HuH-7 (cell line): ENCODE measurements at regions not wholly inside any gene's neighbourhood (a gene's known extent, or its start where the extent isn't known, plus 50 kb on each side); places are given as distances from the start of the nearest gene placed in this dataset.
"Not testable (repeated sequence)": the region's sequence is repeated elsewhere in the genome, so short reads cannot be mapped to it uniquely, and the experiment has no call there.

Experiments used
- DNase-seq: peaks from one replicate; pipeline ENCODE4 v3.0.0; 2011; ENCODE audit warnings: low spot score

DNA sequence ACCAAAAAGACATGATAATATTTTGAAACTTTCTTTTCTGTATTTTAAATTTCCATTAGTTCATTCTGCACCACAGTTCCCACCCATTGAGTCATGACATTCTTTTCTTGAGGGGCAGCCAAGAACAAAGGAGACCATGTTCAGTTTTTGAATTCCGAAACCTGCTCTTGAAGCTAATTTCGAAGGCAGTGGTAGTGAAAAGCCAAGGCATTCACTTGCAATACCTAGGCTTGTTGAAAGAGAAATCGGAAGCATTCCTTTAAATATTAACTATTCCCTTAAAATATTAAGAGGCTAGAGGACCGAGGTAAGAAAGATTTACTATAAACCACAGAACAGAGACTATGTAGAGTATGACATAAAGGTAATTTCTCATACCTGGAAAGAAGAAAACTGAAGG is 256.3 kb downstream of the ADGRL2 start:
- DNase-seq = no peak

DNA sequence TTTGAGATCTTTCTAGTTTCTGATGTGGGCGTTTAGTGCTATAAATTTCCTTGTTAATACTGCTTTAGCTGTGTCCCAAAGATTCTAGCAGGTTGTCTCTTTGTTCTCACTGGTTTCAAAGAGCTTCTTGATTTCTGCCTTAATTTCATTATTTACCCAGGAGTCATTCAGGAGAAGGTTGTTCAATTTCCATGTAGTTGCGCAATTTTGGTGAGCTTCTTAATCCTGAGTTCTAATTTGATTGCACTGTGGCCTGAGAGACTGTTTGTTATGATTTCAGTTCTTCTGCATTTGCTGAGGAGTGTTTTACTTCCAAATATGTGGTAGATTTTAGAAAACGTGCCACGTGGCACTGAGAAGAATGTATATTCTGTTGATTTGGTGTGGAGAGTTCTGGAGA is 254.6 kb downstream of the ADGRL2 start:
- not testable (repeated sequence) for DNase-seq

DNA sequence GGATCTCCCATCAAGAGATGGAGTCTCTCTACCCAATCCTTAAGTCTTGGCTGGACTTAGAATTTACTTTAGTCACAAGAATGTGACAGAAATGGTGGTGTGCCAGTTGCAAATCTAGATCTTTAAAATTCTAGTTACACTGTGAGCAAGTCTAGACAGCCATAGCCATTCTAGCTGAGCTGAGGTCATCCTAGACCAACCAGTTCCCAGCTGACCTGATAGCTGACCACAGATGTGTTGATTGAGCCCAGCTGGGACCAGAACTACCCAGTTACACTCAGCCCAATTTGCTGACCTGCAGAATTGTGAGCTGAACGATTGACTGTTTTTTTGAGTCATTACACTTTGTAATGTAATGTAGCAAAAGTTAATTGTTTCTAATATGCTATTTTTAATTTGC is 251.8 kb downstream of the ADGRL2 start:
- DNase-seq = no peak

DNA sequence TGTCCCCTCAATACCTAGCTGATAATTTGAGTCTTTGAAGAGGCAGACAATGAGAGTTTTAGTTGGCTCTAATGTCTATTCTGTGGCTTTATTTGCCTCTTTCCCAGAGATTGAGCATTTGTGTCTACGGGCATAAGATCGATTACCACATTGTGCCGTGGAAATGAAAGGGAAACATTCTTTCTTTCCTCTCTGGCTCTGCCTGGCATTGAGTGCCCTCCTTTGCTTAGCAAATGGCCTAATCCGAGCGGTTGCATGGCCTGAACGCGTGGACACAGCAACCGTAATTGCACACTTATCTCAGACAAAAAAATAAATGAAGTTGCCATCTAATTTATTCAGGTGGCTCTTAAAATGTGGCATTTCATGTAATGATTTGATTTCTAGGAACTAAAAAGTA is 247.9 kb downstream of the ADGRL2 start:
- no peak for DNase-seq

DNA sequence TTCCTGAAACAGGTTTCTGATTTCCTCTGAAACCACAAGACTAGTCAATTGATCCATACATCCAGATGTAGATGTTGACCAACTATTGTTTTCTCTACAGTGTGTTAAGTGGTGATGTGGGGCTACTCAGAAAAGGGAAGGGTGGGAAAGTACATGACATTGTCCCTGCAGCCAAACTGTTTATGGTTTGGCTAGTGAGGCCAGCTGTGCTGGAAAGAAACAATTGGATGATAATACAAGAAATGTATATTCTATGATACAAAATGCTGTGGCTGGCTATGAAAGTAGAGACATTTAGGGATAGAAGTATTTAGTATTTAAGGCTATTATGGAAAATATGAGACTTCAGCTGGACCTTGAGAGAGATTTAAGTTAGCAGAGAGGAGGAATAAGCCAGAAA is 244.5 kb downstream of the ADGRL2 start:
- DNase-seq = no peak

DNA sequence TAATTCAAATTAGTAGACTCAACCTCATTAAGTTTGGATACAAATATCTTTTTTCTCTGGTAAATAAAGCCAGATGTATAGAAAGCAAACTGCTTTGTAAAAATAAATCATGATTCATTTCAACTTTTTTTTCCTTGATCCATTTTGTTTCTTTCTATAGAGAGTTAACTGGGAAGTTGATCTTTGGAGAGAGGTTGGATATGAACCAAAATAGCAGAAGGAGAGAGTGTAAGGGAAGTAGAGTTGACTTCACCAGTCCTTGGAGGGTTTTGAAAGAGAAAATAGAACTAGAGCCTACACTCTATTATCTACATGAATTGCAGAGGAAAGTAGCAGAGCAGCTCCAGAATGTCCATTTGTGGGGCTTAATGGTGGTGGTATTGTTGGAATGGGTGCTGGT is 243.8 kb downstream of the ADGRL2 start:
- no peak for DNase-seq

DNA sequence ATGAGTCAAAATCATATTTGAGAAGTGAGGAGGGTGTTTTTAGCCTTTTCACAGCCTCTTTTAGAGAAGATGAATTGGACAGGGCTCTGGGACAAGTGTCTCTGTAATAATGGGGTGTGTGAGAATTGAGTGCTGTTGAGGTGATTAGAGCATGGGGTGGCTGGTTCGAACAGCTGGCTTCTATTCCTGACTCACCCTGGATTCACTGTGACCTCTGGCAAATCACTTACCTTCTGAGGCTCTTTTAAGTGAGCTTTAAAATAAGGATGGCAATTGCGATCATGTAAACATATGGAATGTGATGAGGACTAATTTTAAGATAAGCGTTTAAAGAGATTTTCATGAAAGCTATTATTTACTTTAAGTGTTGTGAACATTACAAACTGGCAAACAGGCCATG is 243.4 kb downstream of the ADGRL2 start:
- DNase-seq = no peak

DNA sequence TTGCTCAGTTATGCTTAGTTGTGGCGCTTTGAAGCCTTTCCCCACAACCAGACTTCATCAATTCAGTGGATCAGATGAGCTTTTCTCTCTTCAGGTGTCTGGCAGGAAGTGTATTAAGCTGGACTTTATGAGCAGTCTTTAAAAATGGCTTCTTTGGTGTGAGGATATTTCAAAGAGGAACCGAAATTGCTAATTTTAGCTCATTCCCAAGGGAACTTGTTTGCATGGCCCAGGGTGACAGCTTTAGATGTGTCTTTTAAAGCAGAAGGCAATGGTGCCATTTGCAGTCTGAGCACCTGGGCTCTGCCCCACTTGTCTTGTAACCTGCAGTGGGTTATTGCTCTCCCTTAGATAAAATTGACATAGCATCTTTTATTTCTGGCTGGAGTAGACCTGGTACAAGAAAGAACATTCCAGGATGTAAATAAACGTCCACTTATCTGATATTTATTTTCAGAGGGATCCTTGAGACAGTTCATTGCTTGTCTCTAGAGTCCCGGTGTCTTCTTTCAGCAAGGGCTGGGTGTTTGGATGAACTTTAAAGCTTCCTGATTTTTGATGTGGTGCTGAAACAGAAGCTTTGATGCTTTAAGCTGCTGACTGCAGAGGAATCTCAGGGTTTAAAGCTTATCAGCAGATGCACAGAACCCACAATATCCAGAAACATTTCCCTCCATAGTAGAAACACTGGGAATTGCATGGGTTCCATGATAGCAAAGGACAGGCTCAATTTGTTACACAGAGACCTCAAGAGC is 241.7 kb downstream of the ADGRL2 start:
- DNase-seq = no peak
